ENCODE measurements at regions not wholly inside any gene's neighbourhood (a gene's known extent, or its start where the extent isn't known, plus 50 kb on each side); places are given as distances from the start of the nearest gene placed in this dataset.

GRCh38 chr12:126193190-126193589, 1128.0 kb downstream of the AACS start:
- no peaks in the 10 kb centered on the region for H4K20me1 ChIP-seq (replicated peaks; ENCODE audit: insufficient read depth)

More at GRCh38 chr12:126193190-126193589, 1128.0 kb downstream of the AACS start:
- no peak for TF ChIP-seq ZNF462 (CRISPR knock-in tag; IDR thresholded peaks at IDR 0.05)
- TF ChIP-seq REST (IDR thresholded peaks at IDR 0.05; ENCODE audit: unreplicated experiment) = no peak
- no peak for TF ChIP-seq ZNF331 (CRISPR knock-in tag; IDR thresholded peaks at IDR 0.05; ENCODE audit: low read depth)
- TF ChIP-seq EZH2phosphoT487 (IDR thresholded peaks at IDR 0.05; ENCODE audit: unreplicated experiment) = no peak
- TF ChIP-seq EZH2 (IDR thresholded peaks at IDR 0.05; ENCODE audit: low read depth, unreplicated experiment) = no peak
- Histone ChIP-seq H3F3A (replicated peaks; ENCODE audit: low read depth) (no peaks in the 10 kb centered on the region), H3K27ac (ENCODE audit: low read depth) (no peak overlapping the region), H2AFZ (no peak overlapping the region), H3K27me3 (ENCODE audit: insufficient read depth) (no peaks in the 10 kb centered on the region), H3K4me1 (ENCODE audit: insufficient read depth) (no peaks in the 10 kb centered on the region), H3K79me2 (replicated peaks; ENCODE audit: insufficient read depth) (no peaks in the 10 kb centered on the region), H3K4me2 (no peak overlapping the region), H3K36me3 (ENCODE audit: insufficient read depth) (no peaks in the 10 kb centered on the region; the same call in 1 of the 2 replicates), H3K9me2 (ENCODE audit: insufficient read depth) (no peaks in the 10 kb centered on the region), H3K4me3 (no peak overlapping the region)
- Mint-ChIP-seq H3K27ac (no peak overlapping the region), H3K9me3 (peaks cover 99% of the 10 kb centered on the region), H3K27me3 (ENCODE audit: insufficient read depth, low read depth, poor library complexity) (peaks cover 2% of the 10 kb centered on the region), H3K4me1 (no peaks in the 10 kb centered on the region), H3K4me3 (no peak overlapping the region), H3K36me3 (ENCODE audit: low read depth) (peaks cover 50% of the 10 kb centered on the region)
- DNase-seq (ENCODE audit: low spot score) (no peak), ATAC-seq (no peak)
